GM23338 (cell line): ENCODE measurements at regions not wholly inside any gene's neighbourhood (a gene's known extent, or its start where the extent isn't known, plus 50 kb on each side); places are given as distances from the start of the nearest gene placed in this dataset.

Experiments used
- EZH2 ChIP-seq: fragments of 200-600 bp; sonication (generic); IDR thresholded peaks from one replicate; pipeline ENCODE4 v1.8.0; 2017; ENCODE audit warnings: antibody characterized with exemption, mild to moderate bottlenecking, low read depth; ENCODE audit not compliant: unreplicated experiment
- EZH2phosphoT487 ChIP-seq: fragments of 200-600 bp; sonication (generic); IDR thresholded peaks from one replicate; pipeline ENCODE4 v1.8.1; 2018; ENCODE audit warnings: antibody characterized with exemption; ENCODE audit not compliant: unreplicated experiment
- JUNB ChIP-seq: IDR thresholded peaks from one replicate; pipeline ENCODE4 v1.6.1; 2016; ENCODE audit warnings: antibody characterized with exemption; ENCODE audit not compliant: unreplicated experiment
- POLR2AphosphoS5 ChIP-seq: IDR thresholded peaks from 2 replicates; pipeline ENCODE4 v1.6.1; 2016; ENCODE audit warnings: antibody characterized with exemption, low read depth
- TF ChIP-seq, protein P1 (sequence below), 2 experiments: fragments of 200-600 bp in 1 of 2; sonication (generic) in 1 of 2; conservative IDR thresholded peaks; 2 replicates each; pipeline versions ENCODE4 v1.5.1 to v1.6.1; 2016 to 2017; ENCODE audit warnings: antibody characterized with exemption in 2 of 2, low read depth in 2 of 2, mild to moderate bottlenecking in 2 of 2, moderate library complexity in 1 of 2
- TF ChIP-seq, protein P2 (sequence below): IDR thresholded peaks from one replicate; pipeline ENCODE4 v1.6.1; 2018; ENCODE audit warnings: antibody characterized with exemption; ENCODE audit not compliant: unreplicated experiment

- TF ChIP-seq, protein P1, sequence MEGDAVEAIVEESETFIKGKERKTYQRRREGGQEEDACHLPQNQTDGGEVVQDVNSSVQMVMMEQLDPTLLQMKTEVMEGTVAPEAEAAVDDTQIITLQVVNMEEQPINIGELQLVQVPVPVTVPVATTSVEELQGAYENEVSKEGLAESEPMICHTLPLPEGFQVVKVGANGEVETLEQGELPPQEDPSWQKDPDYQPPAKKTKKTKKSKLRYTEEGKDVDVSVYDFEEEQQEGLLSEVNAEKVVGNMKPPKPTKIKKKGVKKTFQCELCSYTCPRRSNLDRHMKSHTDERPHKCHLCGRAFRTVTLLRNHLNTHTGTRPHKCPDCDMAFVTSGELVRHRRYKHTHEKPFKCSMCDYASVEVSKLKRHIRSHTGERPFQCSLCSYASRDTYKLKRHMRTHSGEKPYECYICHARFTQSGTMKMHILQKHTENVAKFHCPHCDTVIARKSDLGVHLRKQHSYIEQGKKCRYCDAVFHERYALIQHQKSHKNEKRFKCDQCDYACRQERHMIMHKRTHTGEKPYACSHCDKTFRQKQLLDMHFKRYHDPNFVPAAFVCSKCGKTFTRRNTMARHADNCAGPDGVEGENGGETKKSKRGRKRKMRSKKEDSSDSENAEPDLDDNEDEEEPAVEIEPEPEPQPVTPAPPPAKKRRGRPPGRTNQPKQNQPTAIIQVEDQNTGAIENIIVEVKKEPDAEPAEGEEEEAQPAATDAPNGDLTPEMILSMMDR (conservative IDR thresholded peaks at IDR 0.05; ENCODE audit: low read depth in 2 of 2), result no peak
- TF ChIP-seq JUNB (no peak), EZH2 (no peak), POLR2AphosphoS5 (no peak), EZH2phosphoT487 (no peak)
- TF ChIP-seq, protein P2, sequence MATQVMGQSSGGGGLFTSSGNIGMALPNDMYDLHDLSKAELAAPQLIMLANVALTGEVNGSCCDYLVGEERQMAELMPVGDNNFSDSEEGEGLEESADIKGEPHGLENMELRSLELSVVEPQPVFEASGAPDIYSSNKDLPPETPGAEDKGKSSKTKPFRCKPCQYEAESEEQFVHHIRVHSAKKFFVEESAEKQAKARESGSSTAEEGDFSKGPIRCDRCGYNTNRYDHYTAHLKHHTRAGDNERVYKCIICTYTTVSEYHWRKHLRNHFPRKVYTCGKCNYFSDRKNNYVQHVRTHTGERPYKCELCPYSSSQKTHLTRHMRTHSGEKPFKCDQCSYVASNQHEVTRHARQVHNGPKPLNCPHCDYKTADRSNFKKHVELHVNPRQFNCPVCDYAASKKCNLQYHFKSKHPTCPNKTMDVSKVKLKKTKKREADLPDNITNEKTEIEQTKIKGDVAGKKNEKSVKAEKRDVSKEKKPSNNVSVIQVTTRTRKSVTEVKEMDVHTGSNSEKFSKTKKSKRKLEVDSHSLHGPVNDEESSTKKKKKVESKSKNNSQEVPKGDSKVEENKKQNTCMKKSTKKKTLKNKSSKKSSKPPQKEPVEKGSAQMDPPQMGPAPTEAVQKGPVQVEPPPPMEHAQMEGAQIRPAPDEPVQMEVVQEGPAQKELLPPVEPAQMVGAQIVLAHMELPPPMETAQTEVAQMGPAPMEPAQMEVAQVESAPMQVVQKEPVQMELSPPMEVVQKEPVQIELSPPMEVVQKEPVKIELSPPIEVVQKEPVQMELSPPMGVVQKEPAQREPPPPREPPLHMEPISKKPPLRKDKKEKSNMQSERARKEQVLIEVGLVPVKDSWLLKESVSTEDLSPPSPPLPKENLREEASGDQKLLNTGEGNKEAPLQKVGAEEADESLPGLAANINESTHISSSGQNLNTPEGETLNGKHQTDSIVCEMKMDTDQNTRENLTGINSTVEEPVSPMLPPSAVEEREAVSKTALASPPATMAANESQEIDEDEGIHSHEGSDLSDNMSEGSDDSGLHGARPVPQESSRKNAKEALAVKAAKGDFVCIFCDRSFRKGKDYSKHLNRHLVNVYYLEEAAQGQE, result no peak
Observed at GRCh38 chr4:125811892-125812291, 497.1 kb downstream of the FAT4 start.
